ENCODE measurements at regions not wholly inside any gene's neighbourhood (a gene's known extent, or its start where the extent isn't known, plus 50 kb on each side); places are given as distances from the start of the nearest gene placed in this dataset.
"Not testable (repeated sequence)": the region's sequence is repeated elsewhere in the genome, so short reads cannot be mapped to it uniquely, and the experiment has no call there.

DNA sequence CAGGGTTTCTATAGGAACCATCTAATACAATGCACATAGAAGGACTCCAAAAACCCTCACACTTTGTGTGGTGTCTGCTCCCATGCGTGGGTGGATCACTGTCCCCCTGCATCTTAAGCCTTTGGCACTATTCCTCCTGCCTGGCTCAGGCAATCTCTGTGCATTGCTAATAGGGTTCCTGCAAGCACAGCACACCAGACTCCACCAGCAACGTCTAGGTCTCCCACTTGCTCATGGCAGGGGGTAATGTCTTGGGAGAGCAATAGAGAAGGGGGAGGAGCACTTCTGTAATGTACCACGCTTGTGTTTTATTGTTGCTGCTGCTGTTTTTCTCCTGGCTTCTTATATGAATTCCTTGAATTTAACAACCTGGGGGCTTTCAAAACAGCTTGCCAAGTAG lies 182.6 kb upstream of the GLRA1 start:
- Mint-ChIP-seq H3K27ac (no peak overlapping the region), H3K36me3 (ENCODE audit: low read depth) (peaks cover 1% of the 10 kb centered on the region), H3K27me3 (no peaks in the 10 kb centered on the region), H3K4me3 (no peak overlapping the region), H3K4me1 (no peaks in the 10 kb centered on the region)
- no peak for DNase-seq
- no peak for ATAC-seq
- H3K9me3 ChIP-seq (ENCODE audit: control insufficient read depth, low read length, poor library complexity, severe bottlenecking), result no peaks in the 10 kb centered on the region

DNA sequence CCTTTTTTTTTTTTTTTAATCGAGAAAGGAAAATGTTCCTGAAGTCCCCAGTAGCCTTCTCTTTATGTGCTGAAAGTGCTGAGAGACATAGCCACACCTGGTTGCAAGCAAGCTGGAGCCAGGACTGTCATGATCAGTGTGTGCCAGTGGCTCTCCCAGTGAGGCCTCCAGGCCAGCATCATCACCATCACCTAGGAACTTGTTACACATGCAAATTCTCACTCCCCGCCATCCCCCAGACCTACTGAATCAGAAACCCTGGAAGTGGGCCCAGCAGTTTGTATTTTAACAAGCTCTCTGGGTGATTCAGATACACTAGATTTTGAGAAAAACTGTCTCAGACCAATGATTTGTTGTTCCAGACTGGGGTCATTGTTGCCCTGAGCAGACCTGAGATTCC lies 181.9 kb upstream of the GLRA1 start:
- Mint-ChIP-seq H3K36me3 (ENCODE audit: low read depth) (peaks cover 2% of the 10 kb centered on the region), H3K4me3 (no peak overlapping the region), H3K27me3 (no peaks in the 10 kb centered on the region), H3K4me1 (no peaks in the 10 kb centered on the region), H3K27ac (no peak overlapping the region)
- H3K9me3 ChIP-seq (ENCODE audit: control insufficient read depth, low read length, poor library complexity, severe bottlenecking), result no peaks in the 10 kb centered on the region
- DNase-seq, result no peak
- no peak for ATAC-seq

DNA sequence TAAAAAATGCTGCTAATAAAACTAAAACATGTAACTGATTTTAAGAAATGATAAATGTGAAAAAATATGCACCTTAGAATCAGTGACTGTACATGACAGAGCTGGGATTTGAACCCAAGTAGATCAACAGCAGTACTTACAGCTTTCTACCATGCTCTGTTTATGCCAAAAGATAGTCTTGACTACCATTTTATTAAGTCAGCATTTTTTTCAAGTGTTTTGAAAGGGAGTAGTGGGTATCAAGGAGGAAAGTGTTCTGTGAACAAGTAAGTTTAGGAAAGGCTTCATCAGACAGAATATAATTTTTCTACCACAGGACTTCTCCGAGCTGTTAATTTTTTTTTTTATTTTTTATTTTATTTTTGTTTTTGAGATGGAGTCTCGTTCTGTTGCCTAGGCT lies 180.4 kb upstream of the GLRA1 start:
- Mint-ChIP-seq H3K4me1 (no peaks in the 10 kb centered on the region), H3K27me3 (peaks cover 4% of the 10 kb centered on the region), H3K4me3 (no peak overlapping the region), H3K36me3 (ENCODE audit: low read depth) (peaks cover 2% of the 10 kb centered on the region), H3K27ac (no peak overlapping the region)
- no peaks in the 10 kb centered on the region for H3K9me3 ChIP-seq (ENCODE audit: control insufficient read depth, low read length, poor library complexity, severe bottlenecking)
- ATAC-seq (no peak), DNase-seq (no peak)

DNA sequence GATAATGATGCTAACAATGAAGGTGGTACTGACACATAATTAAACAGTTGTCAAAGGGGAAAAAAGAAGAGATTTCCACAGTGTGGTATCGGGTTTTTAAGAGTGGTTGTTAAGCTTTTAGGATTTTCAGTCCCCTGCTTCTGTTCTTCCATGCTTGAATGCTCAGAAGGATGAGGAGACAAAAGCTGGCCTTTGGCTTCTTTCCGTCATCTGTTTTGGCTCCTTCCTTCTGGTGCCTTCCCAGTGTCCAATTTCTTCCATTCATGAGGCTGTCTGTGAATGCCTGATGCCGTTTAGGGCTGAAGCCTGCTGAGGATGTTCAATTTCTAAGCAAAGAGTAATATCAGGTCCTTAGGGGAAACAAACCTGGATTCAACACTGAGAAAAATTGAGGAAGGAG lies 179.6 kb upstream of the GLRA1 start:
- DNase-seq, result no peak
- H3K27ac Mint-ChIP-seq, result no peak overlapping the region
- H3K36me3 Mint-ChIP-seq (ENCODE audit: low read depth), result peaks cover 2% of the 10 kb centered on the region
- peaks cover 4% of the 10 kb centered on the region for H3K27me3 Mint-ChIP-seq
- no peaks in the 10 kb centered on the region for H3K4me1 Mint-ChIP-seq
- no peak overlapping the region for H3K4me3 Mint-ChIP-seq
- ATAC-seq, result no peak
- H3K9me3 ChIP-seq (ENCODE audit: control insufficient read depth, low read length, poor library complexity, severe bottlenecking), result no peaks in the 10 kb centered on the region

DNA sequence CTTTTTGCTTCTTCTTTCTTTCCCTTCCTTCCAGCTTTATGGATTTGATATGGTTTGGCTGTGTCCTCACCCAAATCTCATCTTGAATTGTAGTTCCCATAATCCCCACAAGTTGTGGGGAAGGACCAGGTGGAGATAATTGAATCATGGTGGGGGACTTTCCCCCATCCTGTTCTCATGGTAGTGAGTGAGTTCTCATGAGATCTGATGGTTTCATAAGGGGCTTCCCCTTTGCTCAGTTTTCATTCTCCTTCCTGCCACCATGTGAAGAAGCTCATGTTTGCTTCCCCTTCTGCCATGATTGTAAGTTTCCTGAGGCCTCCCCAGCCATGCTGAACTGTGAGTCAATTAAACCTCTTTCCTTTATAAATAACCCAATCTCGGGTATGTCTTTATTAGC lies 178.3 kb upstream of the GLRA1 start:
- H3K36me3 Mint-ChIP-seq (ENCODE audit: low read depth); H3K9me3 ChIP-seq (ENCODE audit: control insufficient read depth, low read length, poor library complexity, severe bottlenecking); H3K27ac Mint-ChIP-seq; DNase-seq; ATAC-seq; H3K27me3 Mint-ChIP-seq; H3K4me1 Mint-ChIP-seq; H3K4me3 Mint-ChIP-seq: not testable (repeated sequence)

DNA sequence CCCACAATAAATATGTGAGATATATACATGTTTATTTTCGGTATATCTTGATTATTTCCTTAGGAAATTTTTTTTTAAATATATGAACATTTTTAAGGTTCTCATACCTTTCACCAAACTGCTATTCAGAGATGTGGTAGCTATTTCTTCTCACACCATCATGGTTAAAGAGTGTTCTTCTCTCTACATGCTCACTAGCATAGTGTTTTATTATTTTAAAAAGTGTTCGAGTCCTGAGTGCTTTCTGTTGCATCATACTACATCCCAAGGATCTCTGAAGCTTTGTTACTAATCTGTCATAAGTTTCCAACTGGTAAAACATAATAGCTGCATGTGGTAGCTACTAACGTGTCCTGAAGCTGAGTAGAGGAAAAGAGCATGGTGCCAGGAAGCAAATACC lies 177.4 kb upstream of the GLRA1 start:
- Mint-ChIP-seq H3K4me3 (no peak overlapping the region), H3K27ac (no peak overlapping the region), H3K27me3 (peaks cover 5% of the 10 kb centered on the region), H3K36me3 (ENCODE audit: low read depth) (peaks cover 2% of the 10 kb centered on the region), H3K4me1 (peaks cover 1% of the 10 kb centered on the region)
- H3K9me3 ChIP-seq (ENCODE audit: control insufficient read depth, low read length, poor library complexity, severe bottlenecking), result no peaks in the 10 kb centered on the region
- no peak for ATAC-seq
- no peak for DNase-seq

DNA sequence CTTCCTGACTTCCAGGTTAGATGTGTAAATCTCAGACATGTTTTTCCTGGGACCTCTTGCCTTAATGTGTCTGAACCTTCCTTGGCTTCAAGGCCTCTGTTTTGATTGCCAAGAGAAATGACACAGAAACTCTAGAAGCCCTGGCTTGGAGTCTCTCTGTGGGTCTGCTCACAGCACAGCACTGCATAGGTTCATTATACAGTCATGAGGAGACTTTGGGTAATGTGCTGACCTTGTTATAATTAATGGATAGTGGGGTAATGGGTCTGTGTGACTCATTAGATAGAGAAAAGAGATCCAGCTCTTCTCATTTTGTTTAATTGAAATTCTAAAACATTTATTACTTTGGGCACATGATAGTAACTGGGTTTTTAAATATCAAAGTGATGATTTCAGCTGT lies 175.8 kb upstream of the GLRA1 start:
- Mint-ChIP-seq H3K36me3 (ENCODE audit: low read depth) (peaks cover 2% of the 10 kb centered on the region), H3K27me3 (peaks cover 9% of the 10 kb centered on the region), H3K4me1 (peaks cover 12% of the 10 kb centered on the region), H3K27ac (no peak overlapping the region), H3K4me3 (no peak overlapping the region)
- DNase-seq, result no peak
- ATAC-seq, result no peak
- no peaks in the 10 kb centered on the region for H3K9me3 ChIP-seq (ENCODE audit: control insufficient read depth, low read length, poor library complexity, severe bottlenecking)

DNA sequence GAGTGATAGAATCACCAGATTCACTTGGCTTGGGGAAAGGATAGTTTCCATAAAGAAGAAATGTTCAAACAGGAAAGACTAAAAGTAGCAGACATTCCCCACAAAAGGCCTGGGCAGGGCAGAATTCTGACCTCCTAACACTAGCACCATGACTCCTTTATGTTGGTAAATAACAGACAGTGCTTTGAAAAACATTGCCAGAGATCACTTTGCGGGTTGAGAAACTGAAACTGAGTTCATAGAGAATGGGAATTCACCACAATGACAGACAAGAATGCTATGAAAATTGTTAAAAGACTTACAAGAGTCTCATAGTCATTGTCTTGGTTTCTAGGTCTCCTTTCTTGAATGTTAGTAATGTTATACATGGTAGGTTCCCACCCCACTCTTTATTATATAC lies 172.5 kb upstream of the GLRA1 start:
- no peaks in the 10 kb centered on the region for H3K36me3 Mint-ChIP-seq (ENCODE audit: low read depth)
- H3K27ac Mint-ChIP-seq, result no peak overlapping the region
- no peaks in the 10 kb centered on the region for H3K9me3 ChIP-seq (ENCODE audit: control insufficient read depth, low read length, poor library complexity, severe bottlenecking)
- peaks cover 9% of the 10 kb centered on the region for H3K27me3 Mint-ChIP-seq
- ATAC-seq, result peak; percentile 48
- peaks cover 15% of the 10 kb centered on the region for H3K4me1 Mint-ChIP-seq
- H3K4me3 Mint-ChIP-seq, result no peak overlapping the region
- no peak for DNase-seq

DNA sequence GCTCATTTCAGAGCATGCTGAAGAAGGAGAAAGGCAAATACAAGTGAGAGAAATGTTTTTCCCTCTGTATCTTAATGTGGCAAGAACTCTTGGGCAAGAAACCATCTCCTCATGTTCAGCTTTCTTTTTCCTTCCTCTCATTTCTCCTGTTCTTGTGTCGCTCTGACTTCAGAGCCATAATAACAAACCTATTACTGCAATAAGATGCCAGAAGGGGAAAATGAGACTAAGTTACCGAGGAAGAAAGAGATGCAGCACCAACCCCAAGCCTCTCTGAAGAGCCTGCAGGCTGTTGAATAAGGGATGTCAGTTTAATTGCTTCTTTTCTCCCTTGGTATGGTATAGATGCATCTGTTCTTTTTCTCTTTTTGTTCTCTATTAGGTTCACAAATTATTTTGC lies 170.1 kb upstream of the GLRA1 start:
- no peaks in the 10 kb centered on the region for H3K9me3 ChIP-seq (ENCODE audit: control insufficient read depth, low read length, poor library complexity, severe bottlenecking)
- Mint-ChIP-seq H3K36me3 (ENCODE audit: low read depth) (peaks cover 2% of the 10 kb centered on the region), H3K4me3 (no peak overlapping the region), H3K27ac (no peak overlapping the region), H3K4me1 (peaks cover 25% of the 10 kb centered on the region), H3K27me3 (peaks cover 5% of the 10 kb centered on the region)
- no peak for DNase-seq
- no peak for ATAC-seq

DNA sequence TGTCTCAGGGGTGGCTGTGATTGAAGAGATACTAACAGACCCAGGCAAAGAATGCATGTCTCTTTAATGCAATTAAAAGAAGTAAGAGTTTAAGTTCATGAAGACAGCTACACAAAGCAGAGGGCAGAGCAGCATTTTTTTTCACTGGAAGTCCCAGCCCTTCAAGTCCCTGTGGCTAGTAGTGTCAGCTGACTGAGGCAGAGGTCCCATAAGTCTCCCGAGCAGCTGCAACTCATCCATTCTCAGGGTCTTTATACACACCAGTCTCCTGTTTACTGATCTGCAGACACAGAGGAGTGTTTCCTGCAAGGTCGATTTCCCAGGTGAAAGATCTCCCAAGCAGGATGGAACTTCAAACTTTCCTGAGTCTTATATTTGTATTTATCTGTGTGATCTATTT lies 169.4 kb upstream of the GLRA1 start:
- DNase-seq, result no peak
- no peak for ATAC-seq
- no peaks in the 10 kb centered on the region for H3K9me3 ChIP-seq (ENCODE audit: control insufficient read depth, low read length, poor library complexity, severe bottlenecking)
- no peak overlapping the region for H3K27ac Mint-ChIP-seq
- peaks cover 5% of the 10 kb centered on the region for H3K27me3 Mint-ChIP-seq
- H3K36me3 Mint-ChIP-seq (ENCODE audit: low read depth), result peaks cover 2% of the 10 kb centered on the region
- peaks cover 25% of the 10 kb centered on the region for H3K4me1 Mint-ChIP-seq
- no peak overlapping the region for H3K4me3 Mint-ChIP-seq

DNA sequence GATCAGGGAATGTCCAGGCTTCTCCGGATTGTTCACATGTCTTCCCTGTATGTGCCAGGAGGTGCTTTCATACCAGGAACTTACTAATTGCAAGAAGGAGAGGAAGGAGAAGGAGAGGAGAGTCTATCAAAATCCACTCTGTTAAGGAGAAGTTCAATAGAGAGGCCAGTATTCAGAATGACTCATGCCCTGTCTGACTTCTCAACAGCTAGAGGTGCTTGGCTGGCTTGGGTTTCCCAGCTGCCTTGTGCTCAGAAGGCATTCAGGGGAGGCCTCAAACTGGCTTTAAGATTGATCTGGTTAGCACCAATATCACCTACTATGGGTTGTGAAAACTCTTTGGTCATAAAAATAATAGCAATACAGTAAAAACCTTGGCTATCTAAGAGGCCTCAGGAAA lies 167.9 kb upstream of the GLRA1 start:
- peaks cover 5% of the 10 kb centered on the region for H3K27me3 Mint-ChIP-seq
- H3K4me1 Mint-ChIP-seq, result peaks cover 25% of the 10 kb centered on the region
- no peaks in the 10 kb centered on the region for H3K9me3 ChIP-seq (ENCODE audit: control insufficient read depth, low read length, poor library complexity, severe bottlenecking)
- ATAC-seq (no peak), DNase-seq (no peak)
- H3K36me3 Mint-ChIP-seq (ENCODE audit: low read depth), result peaks cover 2% of the 10 kb centered on the region
- H3K27ac Mint-ChIP-seq, result no peak overlapping the region
- no peak overlapping the region for H3K4me3 Mint-ChIP-seq

DNA sequence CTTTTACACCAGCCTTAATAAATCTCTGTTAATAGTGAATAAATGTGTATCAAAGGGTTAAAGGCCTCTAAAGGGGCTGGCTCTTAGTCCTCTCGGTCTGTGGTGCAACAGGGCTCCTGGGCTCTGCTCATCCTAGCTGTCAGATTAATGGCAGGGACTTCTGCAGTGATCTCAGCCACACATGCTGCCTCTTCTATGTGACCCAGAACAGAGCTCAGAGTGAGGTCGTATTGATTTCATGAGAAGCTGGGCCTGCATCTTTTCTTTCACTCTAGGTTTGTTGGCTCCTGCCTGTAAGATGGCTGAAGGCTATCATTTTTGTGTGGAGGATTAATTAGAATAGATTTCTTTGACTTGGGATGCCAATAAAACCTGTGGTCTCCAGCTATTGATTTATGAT lies 165.0 kb upstream of the GLRA1 start:
- Mint-ChIP-seq H3K27ac (no peak overlapping the region), H3K27me3 (no peaks in the 10 kb centered on the region), H3K4me1 (peaks cover 13% of the 10 kb centered on the region), H3K36me3 (ENCODE audit: low read depth) (peaks cover 2% of the 10 kb centered on the region), H3K4me3 (no peak overlapping the region)
- no peaks in the 10 kb centered on the region for H3K9me3 ChIP-seq (ENCODE audit: control insufficient read depth, low read length, poor library complexity, severe bottlenecking)
- DNase-seq (no peak), ATAC-seq (no peak)

DNA sequence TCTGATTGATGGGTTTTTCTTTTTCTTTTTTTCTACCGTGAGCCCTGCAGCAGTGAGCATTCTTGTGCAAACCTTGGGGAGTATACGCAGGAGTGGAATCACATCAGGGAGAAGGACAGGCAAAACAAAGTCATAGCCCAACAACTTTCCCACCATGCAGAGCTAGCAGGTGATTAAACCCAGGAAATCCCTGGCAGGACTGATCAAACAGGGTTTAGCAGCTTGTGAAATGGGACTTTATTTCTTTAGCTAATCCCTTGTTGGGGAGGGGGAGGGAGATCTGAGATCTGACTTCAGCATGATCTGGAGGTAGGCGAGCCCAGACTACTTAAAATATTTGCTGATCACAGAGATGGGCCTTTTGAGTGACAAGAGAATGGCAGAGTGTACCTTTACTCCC lies 162.0 kb upstream of the GLRA1 start:
- Mint-ChIP-seq H3K27me3 (no peaks in the 10 kb centered on the region), H3K4me3 (no peak overlapping the region), H3K4me1 (peaks cover 10% of the 10 kb centered on the region), H3K27ac (no peak overlapping the region), H3K36me3 (ENCODE audit: low read depth) (peaks cover 2% of the 10 kb centered on the region)
- ATAC-seq (no peak), DNase-seq (no peak)
- no peaks in the 10 kb centered on the region for H3K9me3 ChIP-seq (ENCODE audit: control insufficient read depth, low read length, poor library complexity, severe bottlenecking)

DNA sequence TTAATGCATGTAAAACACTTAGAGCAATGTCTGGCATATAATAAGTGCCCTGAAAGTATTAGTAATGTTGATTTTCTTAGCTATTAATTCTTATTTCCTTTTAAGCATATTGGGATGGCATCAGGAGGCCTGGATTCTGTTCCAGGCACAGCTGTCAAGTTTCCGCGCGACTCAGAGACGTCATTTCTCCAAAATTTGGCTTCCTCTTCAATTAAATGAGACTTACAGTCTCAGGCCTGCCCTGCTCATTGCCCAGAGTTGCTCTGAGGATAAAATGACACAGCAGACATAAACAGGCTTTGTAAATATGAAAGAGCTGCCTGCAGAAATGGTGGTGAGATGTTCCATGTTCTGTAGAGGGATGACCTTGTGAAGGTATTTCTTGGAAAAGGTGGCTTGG lies 159.8 kb upstream of the GLRA1 start:
- peaks cover 2% of the 10 kb centered on the region for H3K4me1 Mint-ChIP-seq
- no peak overlapping the region for H3K27ac Mint-ChIP-seq
- H3K9me3 ChIP-seq (ENCODE audit: control insufficient read depth, low read length, poor library complexity, severe bottlenecking), result no peaks in the 10 kb centered on the region
- H3K4me3 Mint-ChIP-seq, result no peak overlapping the region
- H3K27me3 Mint-ChIP-seq, result no peaks in the 10 kb centered on the region
- ATAC-seq (no peak), DNase-seq (no peak)
- no peaks in the 10 kb centered on the region for H3K36me3 Mint-ChIP-seq (ENCODE audit: low read depth)

DNA sequence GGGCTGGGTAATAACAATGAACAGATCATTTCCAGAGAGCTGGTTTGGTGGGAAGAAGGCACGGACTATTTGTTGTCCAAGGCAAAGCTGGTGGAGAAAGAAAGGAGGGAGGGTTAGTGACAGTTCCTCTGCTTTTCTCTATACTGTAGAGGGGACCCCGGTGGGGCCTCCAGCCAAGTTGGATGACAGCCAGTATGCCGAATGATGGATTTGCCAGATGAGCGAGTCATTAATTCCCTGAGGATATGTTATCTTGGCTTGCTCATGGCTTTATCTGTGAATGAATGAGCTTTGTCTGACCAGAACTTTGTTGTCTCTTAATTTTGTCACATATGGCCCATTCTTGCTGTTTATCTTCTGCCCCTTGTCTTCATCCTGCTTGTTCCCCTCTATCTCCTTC lies 158.6 kb upstream of the GLRA1 start:
- no peaks in the 10 kb centered on the region for H3K9me3 ChIP-seq (ENCODE audit: control insufficient read depth, low read length, poor library complexity, severe bottlenecking)
- Mint-ChIP-seq H3K36me3 (ENCODE audit: low read depth) (no peaks in the 10 kb centered on the region), H3K27ac (no peak overlapping the region), H3K4me1 (peaks cover 2% of the 10 kb centered on the region), H3K27me3 (no peaks in the 10 kb centered on the region), H3K4me3 (no peak overlapping the region)
- no peak for DNase-seq
- no peak for ATAC-seq
